Testis (tissue), 2 donors: ENCODE measurements at regions not wholly inside any gene's neighbourhood (a gene's known extent, or its start where the extent isn't known, plus 50 kb on each side); places are given as distances from the start of the nearest gene placed in this dataset.

Experiments
- POLR2A ChIP-seq: fragments of 450-650 bp; IDR thresholded peaks from one replicate; pipeline ENCODE4 v1.6.1; 2017; ENCODE audit warnings: antibody characterized with exemption, mild to moderate bottlenecking, moderate library complexity
- TF ChIP-seq, protein P1 (sequence below), 3 experiments: fragments of 450-650 bp in 2 of 3; fragments of 200-600 bp in 1 of 3; sonication (generic) in 1 of 3; IDR thresholded peaks; one replicate each; pipeline ENCODE4 v1.5.1; 2016 to 2019; ENCODE audit warnings: antibody characterized with exemption in 3 of 3, mild to moderate bottlenecking in 2 of 3, moderate library complexity in 1 of 3

DNA sequence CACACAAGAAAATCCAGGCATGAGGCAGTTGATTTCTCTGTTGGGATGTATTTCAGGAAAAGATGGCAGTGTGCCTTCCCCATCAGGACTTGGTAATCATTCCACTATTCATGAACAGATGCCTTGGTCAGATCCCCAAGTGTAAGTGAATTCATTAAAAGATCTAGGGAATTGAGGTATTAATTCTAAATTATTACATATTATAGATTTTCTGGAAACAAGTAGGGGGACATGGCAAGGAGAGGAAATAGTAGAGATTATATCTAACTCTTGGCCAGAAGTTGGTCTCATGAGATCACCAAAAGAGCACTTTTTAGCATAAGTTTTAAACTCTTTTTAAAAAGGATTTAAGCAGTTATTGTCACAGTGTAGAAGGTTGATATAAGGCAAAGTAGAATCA lies 74.4 kb upstream of the MDFIC2 start:
- TF ChIP-seq, protein P1, sequence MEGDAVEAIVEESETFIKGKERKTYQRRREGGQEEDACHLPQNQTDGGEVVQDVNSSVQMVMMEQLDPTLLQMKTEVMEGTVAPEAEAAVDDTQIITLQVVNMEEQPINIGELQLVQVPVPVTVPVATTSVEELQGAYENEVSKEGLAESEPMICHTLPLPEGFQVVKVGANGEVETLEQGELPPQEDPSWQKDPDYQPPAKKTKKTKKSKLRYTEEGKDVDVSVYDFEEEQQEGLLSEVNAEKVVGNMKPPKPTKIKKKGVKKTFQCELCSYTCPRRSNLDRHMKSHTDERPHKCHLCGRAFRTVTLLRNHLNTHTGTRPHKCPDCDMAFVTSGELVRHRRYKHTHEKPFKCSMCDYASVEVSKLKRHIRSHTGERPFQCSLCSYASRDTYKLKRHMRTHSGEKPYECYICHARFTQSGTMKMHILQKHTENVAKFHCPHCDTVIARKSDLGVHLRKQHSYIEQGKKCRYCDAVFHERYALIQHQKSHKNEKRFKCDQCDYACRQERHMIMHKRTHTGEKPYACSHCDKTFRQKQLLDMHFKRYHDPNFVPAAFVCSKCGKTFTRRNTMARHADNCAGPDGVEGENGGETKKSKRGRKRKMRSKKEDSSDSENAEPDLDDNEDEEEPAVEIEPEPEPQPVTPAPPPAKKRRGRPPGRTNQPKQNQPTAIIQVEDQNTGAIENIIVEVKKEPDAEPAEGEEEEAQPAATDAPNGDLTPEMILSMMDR (IDR thresholded peaks at IDR 0.05): no peak
- no peak for TF ChIP-seq POLR2A
